ENCODE measurements at regions not wholly inside any gene's neighbourhood (a gene's known extent, or its start where the extent isn't known, plus 50 kb on each side); places are given as distances from the start of the nearest gene placed in this dataset.

GRCh38 chr2:160650196-160651118 is 156.8 kb upstream of the RBMS1 start:
- Histone ChIP-seq H3K4me3 (ENCODE audit: low read length in 3 of 3) (no peak overlapping the region), H3K27ac (ENCODE audit: low read depth in 2 of 2, low read length in 2 of 2) (no peak overlapping the region), H3K4me1 (ENCODE audit: control insufficient read depth in 2 of 3, insufficient read depth in 2 of 3, low read depth in 1 of 3, low read length in 3 of 3) (peaks cover 0 to 6% (median 5%) of the 10 kb centered on the region in 3 donors), H3K36me3 (ENCODE audit: control insufficient read depth in 2 of 3, insufficient read depth in 3 of 3, low read length in 3 of 3) (no peaks in the 10 kb centered on the region), H3K9me3 (ENCODE audit: control insufficient read depth in 2 of 3, insufficient read depth in 1 of 3, low read length in 3 of 3) (no peaks in the 10 kb centered on the region), H3K9ac (ENCODE audit: low read length in 3 of 3) (no peak overlapping the region), H3K27me3 (ENCODE audit: control insufficient read depth, insufficient read depth, low read length) (no peaks in the 10 kb centered on the region)
- intact Hi-C loops (cut with DNase I) = no loop called here
- no peak for DNase-seq
- FAIRE-seq = no peak
- no peak for TF ChIP-seq CTCF (IDR thresholded peaks at IDR 0.05; ENCODE audit: borderline replicate concordance, extremely low read depth, insufficient read depth)

GRCh38 chr2:160651416-160652200 is 158.0 kb upstream of the RBMS1 start:
- H3K4me1 ChIP-seq (ENCODE audit: control insufficient read depth in 2 of 3, insufficient read depth in 2 of 3, low read depth in 1 of 3, low read length in 3 of 3) = peaks cover 0 to 5% (median 4%) of the 10 kb centered on the region in 3 donors
- FAIRE-seq (no peak), DNase-seq (no peak)
- H3K36me3 ChIP-seq (ENCODE audit: control insufficient read depth in 2 of 3, insufficient read depth in 3 of 3, low read length in 3 of 3) = no peaks in the 10 kb centered on the region
- H3K27me3 ChIP-seq (ENCODE audit: control insufficient read depth, insufficient read depth, low read length) = no peaks in the 10 kb centered on the region
- no peak for TF ChIP-seq CTCF (IDR thresholded peaks at IDR 0.05; ENCODE audit: borderline replicate concordance, extremely low read depth, insufficient read depth)
- H3K9ac ChIP-seq (ENCODE audit: low read length in 3 of 3) = no peak overlapping the region
- no peaks in the 10 kb centered on the region for H3K9me3 ChIP-seq (ENCODE audit: control insufficient read depth in 2 of 3, insufficient read depth in 1 of 3, low read length in 3 of 3)
- no peak overlapping the region for H3K27ac ChIP-seq (ENCODE audit: low read depth in 2 of 2, low read length in 2 of 2)
- no peak overlapping the region for H3K4me3 ChIP-seq (ENCODE audit: low read length in 3 of 3)
- intact Hi-C loops (cut with DNase I) = no loop called here

GRCh38 chr2:160652236-160652635 is 158.6 kb upstream of the RBMS1 start:
- DNase-seq (no peak), FAIRE-seq (no peak)
- Histone ChIP-seq H3K4me3 (ENCODE audit: low read length in 3 of 3) (no peak overlapping the region), H3K4me1 (ENCODE audit: control insufficient read depth in 2 of 3, insufficient read depth in 2 of 3, low read depth in 1 of 3, low read length in 3 of 3) (peaks cover 0 to 3% (median 0%) of the 10 kb centered on the region in 3 donors), H3K9me3 (ENCODE audit: control insufficient read depth in 2 of 3, insufficient read depth in 1 of 3, low read length in 3 of 3) (no peaks in the 10 kb centered on the region), H3K9ac (ENCODE audit: low read length in 3 of 3) (no peak overlapping the region), H3K27me3 (ENCODE audit: control insufficient read depth, insufficient read depth, low read length) (no peaks in the 10 kb centered on the region), H3K36me3 (ENCODE audit: control insufficient read depth in 2 of 3, insufficient read depth in 3 of 3, low read length in 3 of 3) (no peaks in the 10 kb centered on the region), H3K27ac (ENCODE audit: low read depth in 2 of 2, low read length in 2 of 2) (no peak overlapping the region)
- TF ChIP-seq CTCF (IDR thresholded peaks at IDR 0.05; ENCODE audit: borderline replicate concordance, extremely low read depth, insufficient read depth) = no peak
- intact Hi-C loops (cut with DNase I) = no loop called here
